ENCODE measurements at regions not wholly inside any gene's neighbourhood (a gene's known extent, or its start where the extent isn't known, plus 50 kb on each side); places are given as distances from the start of the nearest gene placed in this dataset.

DNA sequence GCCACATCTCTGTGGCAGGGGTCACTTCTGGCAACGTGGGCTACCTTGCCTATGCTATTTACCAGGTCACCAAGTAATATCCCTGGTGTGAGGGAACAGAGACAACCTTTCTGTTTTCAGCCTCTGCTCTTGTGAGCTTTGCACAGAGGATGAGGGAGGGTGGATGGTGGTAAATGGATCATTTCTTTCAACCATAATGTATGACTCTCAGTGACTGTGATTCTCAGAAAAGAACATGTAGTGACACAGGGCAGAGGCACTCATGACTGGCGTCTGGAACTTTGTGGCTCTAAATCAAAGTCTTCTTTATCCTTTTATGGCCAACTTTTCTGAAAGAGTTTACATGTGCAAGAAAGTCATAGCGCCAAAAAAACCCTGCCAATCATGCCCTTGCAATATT, 153.5 kb upstream of the USP24 start:
- TF ChIP-seq, protein P1, sequence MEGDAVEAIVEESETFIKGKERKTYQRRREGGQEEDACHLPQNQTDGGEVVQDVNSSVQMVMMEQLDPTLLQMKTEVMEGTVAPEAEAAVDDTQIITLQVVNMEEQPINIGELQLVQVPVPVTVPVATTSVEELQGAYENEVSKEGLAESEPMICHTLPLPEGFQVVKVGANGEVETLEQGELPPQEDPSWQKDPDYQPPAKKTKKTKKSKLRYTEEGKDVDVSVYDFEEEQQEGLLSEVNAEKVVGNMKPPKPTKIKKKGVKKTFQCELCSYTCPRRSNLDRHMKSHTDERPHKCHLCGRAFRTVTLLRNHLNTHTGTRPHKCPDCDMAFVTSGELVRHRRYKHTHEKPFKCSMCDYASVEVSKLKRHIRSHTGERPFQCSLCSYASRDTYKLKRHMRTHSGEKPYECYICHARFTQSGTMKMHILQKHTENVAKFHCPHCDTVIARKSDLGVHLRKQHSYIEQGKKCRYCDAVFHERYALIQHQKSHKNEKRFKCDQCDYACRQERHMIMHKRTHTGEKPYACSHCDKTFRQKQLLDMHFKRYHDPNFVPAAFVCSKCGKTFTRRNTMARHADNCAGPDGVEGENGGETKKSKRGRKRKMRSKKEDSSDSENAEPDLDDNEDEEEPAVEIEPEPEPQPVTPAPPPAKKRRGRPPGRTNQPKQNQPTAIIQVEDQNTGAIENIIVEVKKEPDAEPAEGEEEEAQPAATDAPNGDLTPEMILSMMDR (conservative IDR thresholded peaks at IDR 0.05), result no peak
- Histone ChIP-seq H3K36me3 (ENCODE audit: control insufficient read depth, insufficient read depth, low read length) (no peaks in the 10 kb centered on the region), H3K4me1 (ENCODE audit: control insufficient read depth, insufficient read depth, low read length) (no peaks in the 10 kb centered on the region), H3K27me3 (ENCODE audit: control insufficient read depth, insufficient read depth, low read length, poor library complexity, severe bottlenecking) (peaks cover 6% of the 10 kb centered on the region), H3K27ac (ENCODE audit: low read depth, low read length) (no peak overlapping the region), H3K4me3 (ENCODE audit: low read length) (no peak overlapping the region), H3K9me3 (ENCODE audit: control insufficient read depth, low read length) (no peaks in the 10 kb centered on the region), H3K9ac (ENCODE audit: extremely low read depth, low read length, poor library complexity, severe bottlenecking) (no peak overlapping the region)
- Mint-ChIP-seq H3K9me3 (no peaks in the 10 kb centered on the region), H3K27me3 (ENCODE audit: insufficient read depth) (peaks cover 29% of the 10 kb centered on the region), H3K4me1 (no peaks in the 10 kb centered on the region), H3K36me3 (ENCODE audit: low read depth) (no peaks in the 10 kb centered on the region), H3K27ac (no peak overlapping the region), H3K4me3 (no peak overlapping the region)
- no peak for DNase-seq
- WGBS, 2 experiments (ENCODE audit: insufficient coverage in 1 of 2, insufficient read length in 1 of 2), result 88 to 97% methylated on average over 3 of the region's 3 CpGs

DNA sequence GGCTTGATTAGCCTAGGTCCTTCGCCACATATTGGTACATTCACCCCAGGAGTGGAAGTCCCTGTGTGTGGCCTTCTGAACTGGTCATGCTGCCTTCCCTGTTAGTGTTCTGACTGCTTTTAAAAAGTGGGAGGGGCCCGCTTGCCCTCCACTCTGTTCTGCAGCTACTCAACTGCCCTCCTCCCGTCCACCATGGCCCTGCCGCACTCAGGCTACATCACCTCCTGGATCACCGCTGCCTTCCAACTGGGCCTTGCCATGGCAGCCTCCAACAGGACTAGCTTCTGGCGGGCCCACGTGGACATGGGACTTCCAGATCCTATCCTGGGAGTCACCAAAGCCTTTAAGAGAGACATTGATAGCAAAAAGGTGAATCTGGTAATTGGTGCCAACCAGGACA, 152.1 kb upstream of the USP24 start:
- TF ChIP-seq, protein P1 (conservative IDR thresholded peaks at IDR 0.05), result no peak
- WGBS, 2 experiments (ENCODE audit: insufficient coverage in 1 of 2, insufficient read length in 1 of 2), result 90 to 94% methylated on average over 3 to 7 of the region's 7 CpGs
- Mint-ChIP-seq H3K4me1 (no peaks in the 10 kb centered on the region), H3K27me3 (ENCODE audit: insufficient read depth) (peaks cover 33% of the 10 kb centered on the region), H3K4me3 (no peak overlapping the region), H3K36me3 (ENCODE audit: low read depth) (no peaks in the 10 kb centered on the region), H3K9me3 (no peaks in the 10 kb centered on the region), H3K27ac (no peak overlapping the region)
- no peak overlapping the region for H3K9ac ChIP-seq (ENCODE audit: extremely low read depth, low read length, poor library complexity, severe bottlenecking)
- H3K4me3 ChIP-seq (ENCODE audit: low read length), result no peak overlapping the region
- H3K36me3 ChIP-seq (ENCODE audit: control insufficient read depth, insufficient read depth, low read length), result no peaks in the 10 kb centered on the region
- H3K9me3 ChIP-seq (ENCODE audit: control insufficient read depth, low read length), result no peaks in the 10 kb centered on the region
- DNase-seq, result no peak
- no peak overlapping the region for H3K27ac ChIP-seq (ENCODE audit: low read depth, low read length)
- no peaks in the 10 kb centered on the region for H3K4me1 ChIP-seq (ENCODE audit: control insufficient read depth, insufficient read depth, low read length)
- H3K27me3 ChIP-seq (ENCODE audit: control insufficient read depth, insufficient read depth, low read length, poor library complexity, severe bottlenecking), result peaks cover 11% of the 10 kb centered on the region

DNA sequence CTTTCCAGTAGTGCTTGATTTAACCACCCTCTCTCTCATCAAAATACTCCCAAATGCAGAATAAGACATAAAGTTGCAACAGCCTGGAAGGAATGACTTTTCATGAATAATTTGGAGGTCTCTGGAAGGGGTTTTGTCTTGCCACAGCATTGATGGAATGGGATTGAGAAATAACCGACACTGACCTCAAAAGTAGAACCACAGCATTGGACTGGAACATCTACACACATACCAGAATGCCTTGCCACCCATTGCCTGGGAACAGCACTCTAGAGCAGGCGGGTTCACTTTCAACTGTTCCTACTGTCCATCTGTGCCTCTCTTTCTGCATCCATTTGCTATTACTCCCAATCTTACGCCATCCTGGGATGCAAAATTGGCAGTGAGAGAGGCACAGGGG, 149.1 kb upstream of the USP24 start:
- TF ChIP-seq, protein P1 (conservative IDR thresholded peaks at IDR 0.05), result no peak
- H3K9me3 ChIP-seq (ENCODE audit: control insufficient read depth, low read length), result no peaks in the 10 kb centered on the region
- H3K27ac ChIP-seq (ENCODE audit: low read depth, low read length), result no peak overlapping the region
- Mint-ChIP-seq H3K4me3 (no peak overlapping the region), H3K27me3 (ENCODE audit: insufficient read depth) (peaks cover 18% of the 10 kb centered on the region), H3K36me3 (ENCODE audit: low read depth) (no peaks in the 10 kb centered on the region), H3K4me1 (no peaks in the 10 kb centered on the region), H3K27ac (no peak overlapping the region), H3K9me3 (no peaks in the 10 kb centered on the region)
- 96 to 100% methylated on average over 1 to 3 of the region's 3 CpGs for WGBS, 2 experiments (ENCODE audit: insufficient coverage in 1 of 2, insufficient read length in 1 of 2)
- H3K4me3 ChIP-seq (ENCODE audit: low read length), result no peak overlapping the region
- DNase-seq, result no peak
- H3K36me3 ChIP-seq (ENCODE audit: control insufficient read depth, insufficient read depth, low read length), result no peaks in the 10 kb centered on the region
- H3K9ac ChIP-seq (ENCODE audit: extremely low read depth, low read length, poor library complexity, severe bottlenecking), result no peak overlapping the region
- no peaks in the 10 kb centered on the region for H3K4me1 ChIP-seq (ENCODE audit: control insufficient read depth, insufficient read depth, low read length)
- peaks cover 5% of the 10 kb centered on the region for H3K27me3 ChIP-seq (ENCODE audit: control insufficient read depth, insufficient read depth, low read length, poor library complexity, severe bottlenecking)

Data from endodermal cell (in vitro differentiated cells).